Liver (tissue), 3 donors: ENCODE measurements at regions not wholly inside any gene's neighbourhood (a gene's known extent, or its start where the extent isn't known, plus 50 kb on each side); places are given as distances from the start of the nearest gene placed in this dataset.
"Not testable (repeated sequence)": the region's sequence is repeated elsewhere in the genome, so short reads cannot be mapped to it uniquely, and the experiment has no call there.

Source experiments
- EGR1 ChIP-seq, 2 donors: IDR thresholded peaks; 2 replicates each; pipeline ENCODE4 v1.6.1; 2016 to 2018; ENCODE audit warnings: antibody characterized with exemption in 2 of 2, low read depth in 2 of 2
- GABPA ChIP-seq, 2 donors: IDR thresholded peaks in 1 of 2; conservative IDR thresholded peaks in 1 of 2; 2 replicates each; pipeline ENCODE4 v1.6.1; 2016; ENCODE audit warnings: antibody characterized with exemption in 2 of 2, mild to moderate bottlenecking in 1 of 2, moderate library complexity in 1 of 2
- HNF4A ChIP-seq, 2 donors: conservative IDR thresholded peaks; 2 replicates each; pipeline ENCODE4 v1.6.1; 2016; ENCODE audit warnings: antibody characterized with exemption in 2 of 2, mild to moderate bottlenecking in 2 of 2
- TAF1 ChIP-seq: conservative IDR thresholded peaks from 2 replicates; pipeline ENCODE4 v1.6.1; 2016; ENCODE audit warnings: antibody characterized with exemption, mild to moderate bottlenecking
- YY1 ChIP-seq: IDR thresholded peaks from 2 replicates; pipeline ENCODE4 v1.6.1; 2016; ENCODE audit warnings: antibody characterized with exemption, mild to moderate bottlenecking
- TF ChIP-seq, protein P1 (sequence below): fragments of 150-350 bp; IDR thresholded peaks from 2 replicates; pipeline ENCODE4 v1.5.1; 2017; ENCODE audit warnings: improper control_type of control experiment, low read depth, low read length; ENCODE audit not compliant: missing input control
- TF ChIP-seq, protein P2 (sequence below): IDR thresholded peaks from 2 replicates; pipeline ENCODE4 v1.6.1; 2016; ENCODE audit warnings: antibody characterized with exemption, mild to moderate bottlenecking
- TF ChIP-seq, protein P3 (sequence below): IDR thresholded peaks from 2 replicates; pipeline ENCODE4 v1.6.1; 2016; ENCODE audit warnings: antibody characterized with exemption
- donor health status: healthy.
- donor health status: healthy.

GRCh38 chrY:18688362-18688761 is 85.2 kb downstream of the HSFY2 start:
- TF ChIP-seq, protein P1, sequence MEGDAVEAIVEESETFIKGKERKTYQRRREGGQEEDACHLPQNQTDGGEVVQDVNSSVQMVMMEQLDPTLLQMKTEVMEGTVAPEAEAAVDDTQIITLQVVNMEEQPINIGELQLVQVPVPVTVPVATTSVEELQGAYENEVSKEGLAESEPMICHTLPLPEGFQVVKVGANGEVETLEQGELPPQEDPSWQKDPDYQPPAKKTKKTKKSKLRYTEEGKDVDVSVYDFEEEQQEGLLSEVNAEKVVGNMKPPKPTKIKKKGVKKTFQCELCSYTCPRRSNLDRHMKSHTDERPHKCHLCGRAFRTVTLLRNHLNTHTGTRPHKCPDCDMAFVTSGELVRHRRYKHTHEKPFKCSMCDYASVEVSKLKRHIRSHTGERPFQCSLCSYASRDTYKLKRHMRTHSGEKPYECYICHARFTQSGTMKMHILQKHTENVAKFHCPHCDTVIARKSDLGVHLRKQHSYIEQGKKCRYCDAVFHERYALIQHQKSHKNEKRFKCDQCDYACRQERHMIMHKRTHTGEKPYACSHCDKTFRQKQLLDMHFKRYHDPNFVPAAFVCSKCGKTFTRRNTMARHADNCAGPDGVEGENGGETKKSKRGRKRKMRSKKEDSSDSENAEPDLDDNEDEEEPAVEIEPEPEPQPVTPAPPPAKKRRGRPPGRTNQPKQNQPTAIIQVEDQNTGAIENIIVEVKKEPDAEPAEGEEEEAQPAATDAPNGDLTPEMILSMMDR: not testable (repeated sequence)
- not testable (repeated sequence) for TF ChIP-seq HNF4A (conservative IDR thresholded peaks at IDR 0.05); GABPA (IDR thresholded peaks at IDR 0.05 in 1 of 2, conservative IDR thresholded peaks at IDR 0.05 in 1 of 2); EGR1 (IDR thresholded peaks at IDR 0.05; ENCODE audit: low read depth in 2 of 2); TAF1; YY1
- TF ChIP-seq, protein P2, sequence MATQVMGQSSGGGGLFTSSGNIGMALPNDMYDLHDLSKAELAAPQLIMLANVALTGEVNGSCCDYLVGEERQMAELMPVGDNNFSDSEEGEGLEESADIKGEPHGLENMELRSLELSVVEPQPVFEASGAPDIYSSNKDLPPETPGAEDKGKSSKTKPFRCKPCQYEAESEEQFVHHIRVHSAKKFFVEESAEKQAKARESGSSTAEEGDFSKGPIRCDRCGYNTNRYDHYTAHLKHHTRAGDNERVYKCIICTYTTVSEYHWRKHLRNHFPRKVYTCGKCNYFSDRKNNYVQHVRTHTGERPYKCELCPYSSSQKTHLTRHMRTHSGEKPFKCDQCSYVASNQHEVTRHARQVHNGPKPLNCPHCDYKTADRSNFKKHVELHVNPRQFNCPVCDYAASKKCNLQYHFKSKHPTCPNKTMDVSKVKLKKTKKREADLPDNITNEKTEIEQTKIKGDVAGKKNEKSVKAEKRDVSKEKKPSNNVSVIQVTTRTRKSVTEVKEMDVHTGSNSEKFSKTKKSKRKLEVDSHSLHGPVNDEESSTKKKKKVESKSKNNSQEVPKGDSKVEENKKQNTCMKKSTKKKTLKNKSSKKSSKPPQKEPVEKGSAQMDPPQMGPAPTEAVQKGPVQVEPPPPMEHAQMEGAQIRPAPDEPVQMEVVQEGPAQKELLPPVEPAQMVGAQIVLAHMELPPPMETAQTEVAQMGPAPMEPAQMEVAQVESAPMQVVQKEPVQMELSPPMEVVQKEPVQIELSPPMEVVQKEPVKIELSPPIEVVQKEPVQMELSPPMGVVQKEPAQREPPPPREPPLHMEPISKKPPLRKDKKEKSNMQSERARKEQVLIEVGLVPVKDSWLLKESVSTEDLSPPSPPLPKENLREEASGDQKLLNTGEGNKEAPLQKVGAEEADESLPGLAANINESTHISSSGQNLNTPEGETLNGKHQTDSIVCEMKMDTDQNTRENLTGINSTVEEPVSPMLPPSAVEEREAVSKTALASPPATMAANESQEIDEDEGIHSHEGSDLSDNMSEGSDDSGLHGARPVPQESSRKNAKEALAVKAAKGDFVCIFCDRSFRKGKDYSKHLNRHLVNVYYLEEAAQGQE: not testable (repeated sequence)
- TF ChIP-seq, protein P3, sequence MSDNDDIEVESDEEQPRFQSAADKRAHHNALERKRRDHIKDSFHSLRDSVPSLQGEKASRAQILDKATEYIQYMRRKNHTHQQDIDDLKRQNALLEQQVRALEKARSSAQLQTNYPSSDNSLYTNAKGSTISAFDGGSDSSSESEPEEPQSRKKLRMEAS: not testable (repeated sequence)
